Adrenal gland (tissue), 9 donors: ENCODE measurements at regions not wholly inside any gene's neighbourhood (a gene's known extent, or its start where the extent isn't known, plus 50 kb on each side); places are given as distances from the start of the nearest gene placed in this dataset.
"Not testable (repeated sequence)": the region's sequence is repeated elsewhere in the genome, so short reads cannot be mapped to it uniquely, and the experiment has no call there.

Source experiments
- DNase-seq, 7 donors: peaks; one replicate each; pipeline ENCODE4 v3.0.0-alpha.2; 2019 to 2020
- H3K27ac ChIP-seq, 5 donors: fragments of 200-600 bp; sonication (generic) in 4 of 5; 1 replicate in 3 of 5; 2 replicates in 2 of 5; pipeline versions ENCODE4 v1.5.1 to v1.8.0; 2016 to 2020; ENCODE audit warnings: mild to moderate bottlenecking in 1 of 5
- H3K27me3 ChIP-seq: fragments of 200-600 bp; 2 replicates; pipeline ENCODE4 v1.8.0; 2021
- H3K36me3 ChIP-seq, 2 donors: fragments of 200-600 bp; replicated peaks in 1 of 2; 1 replicate in 1 of 2; 2 replicates in 1 of 2; pipeline versions ENCODE4 v1.5.1 to v1.8.0; 2018 to 2022
- H3K4me1 ChIP-seq, 2 donors: fragments of 200-600 bp; replicated peaks in 1 of 2; 1 replicate in 1 of 2; 2 replicates in 1 of 2; pipeline versions ENCODE4 v1.5.1 to v1.8.0; 2018 to 2021
- H3K4me3 ChIP-seq, 4 donors: fragments of 200-600 bp; sonication (generic) in 3 of 4; one replicate each; pipeline ENCODE4 v1.5.1; 2016 to 2018
- H3K9me3 ChIP-seq, 3 donors: fragments of 200-600 bp; sonication (generic) in 1 of 3; replicated peaks in 1 of 3; 1 replicate in 2 of 3; 2 replicates in 1 of 3; pipeline versions ENCODE4 v1.5.1 to v1.8.0; 2016 to 2021
- POLR2A ChIP-seq, 2 donors: fragments of 450-650 bp; IDR thresholded peaks; one replicate each; pipeline ENCODE4 v1.6.1; 2017; ENCODE audit warnings: antibody characterized with exemption in 2 of 2, mild to moderate bottlenecking in 2 of 2, moderate library complexity in 1 of 2
- WGBS, 4 donors: extraction: QIAGEN DNeasy Blood & Tissue Kit in 2 of 4; methylation state at CpG; one replicate each; pipeline versions ENCODE4 v1.1.5 to v1.1.7; 2013 to 2017; 5-methylcytosine and 5-hydroxymethylcytosine counted together
- intact Hi-C, 2 donors: fragments of 100-400 bp; cut with DNase I; formaldehyde crosslinking; loops; one replicate each; pipeline versions ENCODE4 v1.14.1 to v1.15.0; 2022 to 2023
- TF ChIP-seq, protein P1 (sequence below), 6 experiments: fragments of 450-650 bp in 4 of 6; fragments of 200-600 bp in 2 of 6; sonication (generic) in 1 of 6; IDR thresholded peaks; 1 replicate in 5 of 6; 2 replicates in 1 of 6; pipeline versions ENCODE4 v1.5.1 to v1.8.0; 2016 to 2021; ENCODE audit warnings: antibody characterized with exemption in 6 of 6, mild to moderate bottlenecking in 2 of 6, moderate library complexity in 1 of 6
- donor health status: healthy with polysubstance abuse.
- donor health status: Bipolar disorder and iron deficiency.
- donor health status: DM: yes; HTN: yes; CAD: no.
- donor health status: DM: no; HTN: no; CAD: no.
- donor health status: DM: no; HTN: no; CAD: no.

GRCh38 chr3:127082066-127082465 lies 99.2 kb downstream of the PLXNA1 start:
- H3K9me3 ChIP-seq, result no peaks in the 10 kb centered on the region
- no peaks in the 10 kb centered on the region for H3K4me1 ChIP-seq
- DNase-seq, result no peak
- no peaks in the 10 kb centered on the region for H3K27me3 ChIP-seq
- TF ChIP-seq, protein P1, sequence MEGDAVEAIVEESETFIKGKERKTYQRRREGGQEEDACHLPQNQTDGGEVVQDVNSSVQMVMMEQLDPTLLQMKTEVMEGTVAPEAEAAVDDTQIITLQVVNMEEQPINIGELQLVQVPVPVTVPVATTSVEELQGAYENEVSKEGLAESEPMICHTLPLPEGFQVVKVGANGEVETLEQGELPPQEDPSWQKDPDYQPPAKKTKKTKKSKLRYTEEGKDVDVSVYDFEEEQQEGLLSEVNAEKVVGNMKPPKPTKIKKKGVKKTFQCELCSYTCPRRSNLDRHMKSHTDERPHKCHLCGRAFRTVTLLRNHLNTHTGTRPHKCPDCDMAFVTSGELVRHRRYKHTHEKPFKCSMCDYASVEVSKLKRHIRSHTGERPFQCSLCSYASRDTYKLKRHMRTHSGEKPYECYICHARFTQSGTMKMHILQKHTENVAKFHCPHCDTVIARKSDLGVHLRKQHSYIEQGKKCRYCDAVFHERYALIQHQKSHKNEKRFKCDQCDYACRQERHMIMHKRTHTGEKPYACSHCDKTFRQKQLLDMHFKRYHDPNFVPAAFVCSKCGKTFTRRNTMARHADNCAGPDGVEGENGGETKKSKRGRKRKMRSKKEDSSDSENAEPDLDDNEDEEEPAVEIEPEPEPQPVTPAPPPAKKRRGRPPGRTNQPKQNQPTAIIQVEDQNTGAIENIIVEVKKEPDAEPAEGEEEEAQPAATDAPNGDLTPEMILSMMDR (IDR thresholded peaks at IDR 0.05), result no peak
- TF ChIP-seq POLR2A (IDR thresholded peaks at IDR 0.05), result no peak
- H3K4me3 ChIP-seq, result no peak overlapping the region
- no peak overlapping the region for H3K27ac ChIP-seq
- 89 to 97% (median 92%) methylated on average over 7 of the region's 7 CpGs for WGBS, 4 donors
- no peaks in the 10 kb centered on the region for H3K36me3 ChIP-seq
- intact Hi-C loops, result no loop called here

GRCh38 chr3:127083778-127084397 lies 101.0 kb downstream of the PLXNA1 start:
- Histone ChIP-seq H3K4me1 (no peaks in the 10 kb centered on the region), H3K27me3 (no peaks in the 10 kb centered on the region), H3K27ac (no peak overlapping the region), H3K36me3 (no peaks in the 10 kb centered on the region), H3K9me3 (no peaks in the 10 kb centered on the region), H3K4me3 (no peak overlapping the region)
- no peak for TF ChIP-seq POLR2A (IDR thresholded peaks at IDR 0.05)
- TF ChIP-seq, protein P1 (IDR thresholded peaks at IDR 0.05), result no peak
- WGBS, 4 donors, result 72 to 81% (median 77%) methylated on average over 9 to 12 of the region's 12 CpGs
- intact Hi-C loops, result no loop called here
- no peak for DNase-seq

GRCh38 chr3:127084401-127084990 lies 101.6 kb downstream of the PLXNA1 start:
- Histone ChIP-seq H3K4me3 (no peak overlapping the region), H3K27me3 (no peaks in the 10 kb centered on the region), H3K27ac (no peak overlapping the region), H3K4me1 (no peaks in the 10 kb centered on the region), H3K36me3 (no peaks in the 10 kb centered on the region), H3K9me3 (no peaks in the 10 kb centered on the region)
- TF ChIP-seq, protein P1 (IDR thresholded peaks at IDR 0.05), result no peak
- no peak for TF ChIP-seq POLR2A (IDR thresholded peaks at IDR 0.05)
- no peak for DNase-seq
- intact Hi-C loops, result no loop called here
- WGBS, 4 donors, result 80 to 89% (median 86%) methylated on average over 5 to 10 of the region's 10 CpGs

GRCh38 chr3:127085576-127085975 lies 102.7 kb downstream of the PLXNA1 start:
- WGBS, 4 donors, result 85 to 92% (median 92%) methylated on average over 7 to 13 of the region's 13 CpGs
- TF ChIP-seq POLR2A (IDR thresholded peaks at IDR 0.05), result no peak
- TF ChIP-seq, protein P1 (IDR thresholded peaks at IDR 0.05), result no peak
- Histone ChIP-seq H3K4me1 (no peaks in the 10 kb centered on the region), H3K36me3 (no peaks in the 10 kb centered on the region), H3K4me3 (no peak overlapping the region), H3K9me3 (no peaks in the 10 kb centered on the region), H3K27me3 (no peaks in the 10 kb centered on the region), H3K27ac (no peak overlapping the region)
- DNase-seq, result no peak
- intact Hi-C loops, result no loop called here

DNA sequence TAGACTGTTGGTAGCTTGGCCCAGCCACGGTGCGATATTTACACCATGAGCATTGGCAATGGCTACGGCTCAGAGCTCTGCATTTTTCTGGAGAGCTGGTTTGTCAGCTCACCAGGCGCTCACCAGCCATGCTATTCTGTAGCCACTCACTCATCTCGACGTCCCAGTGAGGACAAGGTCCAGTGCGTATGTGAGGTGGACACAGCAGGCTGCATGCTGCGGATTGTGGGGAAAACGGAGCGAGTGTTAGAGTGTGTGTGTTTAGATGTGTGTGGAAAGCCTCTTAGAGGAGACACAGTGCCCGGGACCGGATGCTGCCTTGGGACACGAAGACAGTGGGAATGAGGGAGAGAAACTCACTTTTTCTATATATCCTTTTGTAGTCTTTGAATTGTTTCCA lies 103.7 kb downstream of the PLXNA1 start:
- intact Hi-C loops, H3K27me3 ChIP-seq, H3K4me3 ChIP-seq, H3K27ac ChIP-seq, H3K36me3 ChIP-seq, H3K4me1 ChIP-seq, DNase-seq, H3K9me3 ChIP-seq: not testable (repeated sequence)
- WGBS, 4 donors, result 88 to 91% (median 89%) methylated on average over 13 of the region's 13 CpGs
